Hematopoietic multipotent progenitor cell treated with erythropoietin and hydrocortisone succinate and interleukin-3 and kit ligand, for 15 days (in vitro differentiated cells): ENCODE measurements at regions not wholly inside any gene's neighbourhood (a gene's known extent, or its start where the extent isn't known, plus 50 kb on each side); places are given as distances from the start of the nearest gene placed in this dataset.
"Not testable (repeated sequence)": the region's sequence is repeated elsewhere in the genome, so short reads cannot be mapped to it uniquely, and the experiment has no call there.

Experiments used
- DNase-seq: peaks from one replicate; pipeline ENCODE4 v3.0.0-alpha.2; 2015; ENCODE audit warnings: low spot score

DNA sequence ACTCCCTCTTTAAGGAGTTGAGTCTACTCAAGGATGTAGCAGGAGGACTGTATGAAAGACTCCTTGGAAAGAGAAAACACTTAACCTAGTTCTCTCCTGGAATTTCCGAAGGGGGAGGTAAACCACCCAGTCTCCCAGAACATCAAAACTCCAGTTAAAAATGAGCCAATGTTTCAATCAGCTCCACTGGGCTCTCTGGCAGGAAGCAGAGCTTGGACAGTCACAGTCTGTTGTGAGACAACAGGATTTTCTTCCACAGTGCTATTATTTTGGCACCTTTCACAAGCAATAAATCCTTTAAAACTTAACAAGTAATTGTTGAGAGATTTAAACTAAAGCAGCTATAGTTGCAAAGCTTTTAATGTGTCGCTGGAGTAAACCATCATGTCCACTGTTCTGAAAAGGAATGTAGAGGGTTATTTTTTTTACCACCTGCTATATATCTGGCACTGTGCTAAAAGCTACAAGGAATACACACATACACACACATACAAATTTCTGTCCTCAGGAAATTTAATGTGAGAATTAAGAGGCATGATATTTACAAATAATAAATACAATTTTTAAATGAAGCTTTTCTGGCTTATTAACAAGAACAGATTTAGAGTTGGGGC, 229.2 kb upstream of the INTU start:
- no peak for DNase-seq

DNA sequence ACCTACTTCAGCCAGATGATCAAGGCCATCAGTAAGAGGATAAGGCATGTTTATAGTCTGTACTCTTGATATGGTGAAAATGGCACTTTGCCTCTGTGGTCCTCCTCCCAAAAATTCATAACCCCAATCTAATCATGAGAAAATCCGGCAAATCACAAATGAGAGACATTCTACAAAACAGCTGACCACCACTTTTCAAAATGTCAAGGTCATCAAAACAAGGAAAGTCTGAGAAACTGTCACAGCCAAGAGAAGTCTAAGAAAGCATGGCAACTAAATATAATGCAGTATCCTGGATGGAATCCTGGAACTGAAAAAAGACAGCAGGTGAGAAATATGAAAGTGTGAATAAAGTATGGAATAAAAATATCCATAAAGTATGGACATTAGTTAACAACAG, 226.6 kb upstream of the INTU start:
- DNase-seq: no peak

DNA sequence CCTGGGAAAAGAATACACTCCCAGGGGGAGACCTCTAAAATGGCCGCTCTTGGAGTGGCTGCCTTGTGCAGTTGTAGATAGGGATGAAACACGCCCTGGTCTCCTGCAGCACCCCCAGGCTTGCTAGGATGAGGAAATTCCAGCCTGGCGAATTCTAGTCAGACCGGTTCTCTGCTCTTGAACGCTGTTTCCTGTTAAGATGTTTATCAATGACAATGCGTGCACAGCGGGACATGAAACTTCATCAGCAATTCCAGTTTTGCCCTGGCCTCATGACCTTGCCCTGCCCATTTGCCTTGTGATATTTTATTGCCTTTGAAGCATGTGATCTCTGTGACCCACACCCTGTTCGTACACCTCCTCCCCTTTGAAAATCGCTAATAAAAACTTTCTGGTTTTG, 225.2 kb upstream of the INTU start:
- DNase-seq: not testable (repeated sequence)

DNA sequence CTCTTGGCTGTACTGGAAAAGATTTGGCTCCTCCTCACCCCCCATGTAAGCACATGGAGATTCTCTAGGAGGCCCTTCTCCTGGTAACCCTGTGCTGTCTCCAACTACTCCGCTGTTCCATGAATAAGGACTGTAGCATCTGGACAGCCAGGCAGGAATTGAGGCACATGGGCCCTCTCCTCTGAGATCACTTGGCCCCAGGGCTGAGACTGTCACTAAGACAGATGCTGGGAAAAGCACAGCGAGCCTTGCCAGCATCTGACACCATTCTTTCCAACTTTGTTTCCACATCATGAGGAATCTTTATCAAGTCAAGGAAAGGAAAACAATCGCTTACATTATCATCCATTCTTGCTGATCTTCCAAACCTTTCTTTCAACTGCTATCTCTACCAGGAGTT, 222.6 kb upstream of the INTU start:
- no peak for DNase-seq

DNA sequence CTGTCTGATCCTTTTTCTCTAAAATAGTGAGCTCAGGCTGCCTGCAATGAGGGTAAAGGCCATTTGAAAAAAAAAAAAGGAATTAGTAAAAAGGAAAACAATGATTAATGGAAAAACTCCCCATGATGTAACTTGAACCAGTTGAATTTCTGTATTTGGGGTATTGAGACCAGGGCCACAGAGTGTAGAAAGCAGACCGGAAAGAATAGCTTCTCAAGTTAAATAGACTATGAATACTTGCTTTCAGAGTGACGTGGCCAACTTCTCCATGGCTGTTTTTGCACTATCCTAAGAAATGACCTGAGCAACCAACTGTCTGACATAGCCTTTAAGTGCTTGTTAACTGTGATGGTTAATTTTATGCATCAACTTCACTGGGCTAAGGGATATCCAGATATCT, 222.1 kb upstream of the INTU start:
- DNase-seq: no peak

DNA sequence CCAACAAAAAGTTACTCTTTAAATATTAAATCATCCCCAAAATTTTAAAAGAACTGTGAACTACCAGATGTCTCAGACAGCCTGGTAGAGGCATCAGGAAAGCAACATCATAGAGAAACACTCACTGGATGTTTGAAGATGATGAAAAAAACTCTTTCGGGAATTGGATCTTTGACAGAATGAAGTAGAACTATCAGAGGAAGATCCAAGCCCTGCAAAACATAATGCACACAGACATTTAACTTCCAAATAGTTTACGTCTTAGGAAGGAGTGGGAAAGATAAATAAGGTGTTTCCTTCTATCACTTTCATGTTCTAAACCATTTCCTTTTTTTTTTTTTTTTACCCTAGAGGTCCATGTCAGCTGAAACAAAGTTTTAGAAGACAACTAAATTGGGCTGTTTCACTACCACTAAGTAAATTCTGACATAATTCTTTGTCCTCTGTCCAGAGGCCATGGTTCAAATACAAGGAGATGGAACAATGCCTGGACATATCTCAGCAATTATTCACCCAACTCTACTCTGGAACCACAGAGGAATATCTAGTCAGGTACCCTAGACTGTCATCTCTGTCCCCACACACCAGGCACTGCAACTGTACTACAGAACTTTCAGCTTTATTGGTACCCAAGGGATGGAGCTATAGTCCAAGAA, 217.7 kb upstream of the INTU start:
- no peak for DNase-seq

DNA sequence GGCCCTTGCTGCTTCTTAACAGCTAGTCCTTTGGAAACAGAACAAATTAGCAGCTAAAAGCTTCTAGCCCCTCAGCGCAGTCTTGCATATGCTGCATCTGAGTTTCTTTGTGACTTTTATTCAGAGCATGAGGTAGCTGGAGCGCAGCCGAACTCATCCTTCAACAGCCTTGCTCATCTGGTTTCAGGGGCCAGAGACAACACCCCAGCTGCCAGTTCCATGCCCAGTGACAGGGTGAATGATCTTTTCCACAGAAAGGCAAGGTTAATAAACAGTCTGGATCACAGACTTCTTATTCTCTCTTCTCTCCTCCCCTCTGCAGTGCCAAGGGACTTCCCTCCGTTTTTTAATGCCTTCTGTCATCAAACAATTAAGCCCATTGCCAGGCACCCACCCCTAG, 216.6 kb upstream of the INTU start:
- DNase-seq: no peak

DNA sequence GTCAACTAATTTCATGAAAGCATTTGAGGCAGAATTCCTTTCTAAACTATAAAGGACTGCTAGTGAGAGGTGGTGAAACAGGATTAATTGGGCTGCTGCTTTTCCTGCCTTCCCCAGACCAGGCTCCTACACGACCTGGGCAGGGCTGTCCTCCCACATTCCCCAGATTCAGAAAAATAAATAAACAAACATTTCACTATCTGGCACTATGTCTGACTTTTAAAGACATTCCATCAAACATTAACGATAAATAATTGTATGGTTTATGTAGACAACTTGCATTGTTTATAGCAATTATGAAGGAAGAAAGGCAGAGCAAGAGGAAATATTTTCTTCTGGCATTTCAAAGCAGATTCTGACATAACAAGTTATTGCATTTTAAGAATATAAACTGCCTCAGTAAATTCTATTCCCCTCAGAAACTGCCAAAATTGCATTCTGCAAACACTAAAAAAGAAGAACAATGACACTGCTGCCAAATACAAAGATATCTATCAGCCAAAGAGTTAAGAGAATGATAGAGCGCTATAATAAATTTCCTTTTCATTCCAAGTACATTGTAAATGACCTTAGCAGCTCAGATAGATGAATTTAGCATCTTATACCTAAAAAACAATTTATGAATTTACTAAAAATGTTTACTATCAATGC, 214.7 kb upstream of the INTU start:
- DNase-seq: no peak

DNA sequence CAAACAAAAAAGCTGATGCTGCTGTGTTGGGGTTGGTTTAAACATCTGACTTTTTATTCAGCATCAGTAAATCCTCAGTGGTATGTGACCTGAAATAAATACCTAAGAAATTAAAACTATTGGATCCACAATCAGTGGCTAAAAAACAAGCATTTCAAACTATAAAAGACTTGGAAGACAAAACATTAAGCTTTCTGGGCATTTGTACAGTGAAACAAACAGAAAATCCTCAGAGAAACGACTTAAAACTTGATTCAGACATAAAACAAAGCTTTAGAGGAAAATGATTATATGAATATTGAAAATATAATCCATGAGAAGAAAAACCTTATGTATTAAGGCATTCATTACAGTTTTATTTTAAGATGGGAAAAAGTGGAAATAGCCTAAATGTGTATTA, 213.3 kb upstream of the INTU start:
- no peak for DNase-seq

DNA sequence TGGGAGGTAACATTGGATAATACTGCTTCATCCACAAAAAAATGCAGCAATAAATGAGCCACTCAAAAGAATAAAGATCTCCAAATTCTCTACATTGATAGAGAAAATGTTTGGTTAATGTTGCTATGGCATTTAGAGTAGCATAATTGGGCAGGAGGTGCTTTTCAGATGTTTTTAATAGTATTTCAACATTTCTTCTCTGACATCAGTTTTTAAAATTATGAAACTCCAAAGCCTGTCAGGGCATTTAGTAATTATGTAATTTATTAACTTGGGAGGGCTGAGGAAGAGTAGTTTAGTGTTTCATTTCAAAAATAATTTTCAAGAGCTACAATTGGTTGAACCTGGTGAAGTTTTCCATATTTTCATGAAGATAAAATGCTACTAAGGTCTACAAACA, 211.3 kb upstream of the INTU start:
- DNase-seq: no peak

DNA sequence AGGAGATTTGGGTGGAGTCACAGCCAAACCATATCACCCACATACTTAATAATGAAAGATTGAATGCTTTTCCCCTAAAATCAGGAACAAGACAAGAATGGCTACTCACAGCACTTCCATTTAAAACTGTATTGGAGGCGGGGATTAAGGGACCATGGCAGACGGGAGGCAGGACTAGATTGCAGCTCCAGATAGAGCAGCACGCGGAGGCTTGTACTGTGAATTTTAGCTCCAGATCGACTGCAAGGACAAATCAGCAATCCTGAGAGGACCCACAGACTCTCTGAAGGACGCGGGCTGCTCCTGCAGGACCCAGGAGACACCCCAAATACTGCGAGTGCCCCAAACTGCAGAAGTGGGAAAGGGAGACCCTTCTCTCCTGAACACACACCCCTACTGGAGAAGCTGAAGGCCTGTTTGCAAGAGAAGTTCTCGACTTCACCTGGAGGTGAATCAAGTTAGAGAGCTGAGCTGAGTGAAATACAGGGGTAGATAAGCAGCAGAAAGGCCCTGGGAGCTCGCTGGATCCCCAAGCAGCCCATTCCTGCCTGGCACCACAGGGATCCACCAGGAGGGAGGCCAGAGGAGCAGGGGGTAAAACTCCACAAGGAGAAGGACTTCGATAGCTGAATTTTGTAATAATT, 207.4 kb upstream of the INTU start:
- no peak for DNase-seq

DNA sequence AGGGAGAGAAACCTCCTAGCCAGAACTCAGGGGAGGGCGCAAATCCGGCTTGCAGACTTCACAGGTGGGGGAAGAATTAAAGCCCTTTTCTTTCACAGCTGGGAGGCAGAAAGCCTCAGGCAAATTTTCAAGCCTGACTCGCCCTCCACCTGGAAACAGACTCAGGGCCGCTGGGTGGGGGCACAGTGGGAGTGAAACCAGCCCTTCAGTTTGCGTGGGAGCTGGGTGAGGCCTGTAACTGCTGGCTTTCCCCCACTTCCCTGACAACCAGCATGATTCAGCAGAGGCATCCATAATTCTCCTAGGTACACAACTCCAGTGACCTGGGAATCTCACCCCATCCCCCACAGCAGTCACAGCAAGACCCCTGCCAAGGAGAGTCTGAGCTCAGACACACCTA, 206.9 kb upstream of the INTU start:
- no peak for DNase-seq

DNA sequence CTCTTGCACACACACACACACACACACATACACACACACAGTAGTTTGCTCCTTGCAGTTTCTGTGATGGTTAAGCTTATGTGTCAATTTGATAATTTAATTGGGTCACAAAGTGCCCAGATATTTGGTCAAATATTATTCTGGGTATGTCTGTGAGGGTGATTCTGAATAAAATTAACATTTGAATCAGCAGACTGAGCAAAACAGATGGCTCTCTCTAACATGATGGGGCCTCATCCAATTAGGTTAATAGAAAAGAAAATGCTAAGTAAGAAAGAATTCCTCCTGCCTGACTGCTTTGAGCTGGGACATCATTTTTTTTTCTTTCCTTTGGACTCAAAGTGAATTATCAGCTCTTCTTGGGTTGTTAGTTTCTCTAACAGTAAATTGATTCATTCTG, 191.2 kb upstream of the INTU start:
- no peak for DNase-seq

DNA sequence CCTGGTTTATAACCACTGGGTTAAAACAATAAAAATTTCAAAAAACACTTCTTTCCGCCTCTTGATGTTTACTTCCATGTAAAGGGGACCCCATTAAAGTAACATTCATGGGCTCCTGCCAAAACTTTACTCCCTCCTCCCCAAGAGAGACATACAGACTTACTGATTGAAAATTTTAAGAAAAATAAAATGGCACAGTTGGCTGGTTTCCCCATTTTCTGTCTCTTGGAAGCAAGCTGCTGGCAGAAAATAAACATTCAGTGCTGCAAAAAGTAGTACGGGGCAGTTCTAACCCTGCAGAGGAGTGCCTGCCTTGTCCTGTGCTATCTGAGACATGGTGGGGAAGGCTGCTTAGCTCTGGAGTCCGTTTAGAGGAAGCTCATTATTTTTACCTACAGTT, 187.3 kb upstream of the INTU start:
- DNase-seq: no peak

DNA sequence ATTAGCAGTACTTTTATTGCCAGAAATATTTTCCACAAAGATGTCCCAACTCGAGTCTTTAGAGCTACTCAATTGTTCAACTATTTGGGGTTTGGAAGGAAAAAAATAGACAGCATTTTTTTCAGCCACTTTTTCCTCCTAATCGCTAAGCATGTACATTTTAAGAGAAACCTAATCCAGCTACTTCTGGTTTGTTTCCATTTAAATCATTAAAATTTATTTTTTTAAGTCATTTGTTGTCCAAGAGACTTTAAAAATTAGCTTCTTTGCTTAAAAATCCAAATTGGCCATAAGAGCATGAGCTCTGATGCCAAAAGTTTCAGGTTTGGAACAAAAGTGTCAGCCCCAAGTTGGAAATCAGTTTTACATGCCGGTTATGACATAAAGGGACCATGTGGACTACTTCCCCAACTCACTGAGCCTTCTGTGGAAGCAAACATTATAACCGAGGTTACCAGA, 186.3 kb upstream of the INTU start:
- DNase-seq: no peak

DNA sequence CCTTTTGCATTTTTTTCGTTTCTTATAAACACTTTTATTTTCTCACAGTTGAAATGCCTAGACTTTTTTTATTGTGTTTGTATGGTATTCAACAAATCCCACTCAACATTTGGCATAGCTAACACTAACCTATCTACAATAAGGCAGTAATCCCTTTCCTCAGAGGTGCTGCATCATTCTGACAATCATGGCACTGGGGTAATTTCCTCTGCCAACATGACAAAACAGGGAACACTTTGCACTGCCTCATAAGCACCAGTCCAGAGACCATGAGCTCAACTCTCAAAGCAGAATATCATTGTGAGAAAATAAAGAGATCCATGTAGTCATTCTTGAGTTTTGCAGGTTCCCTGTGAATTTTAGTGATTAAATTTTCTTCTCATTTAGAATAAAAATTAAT, 183.8 kb upstream of the INTU start:
- no peak for DNase-seq

DNA sequence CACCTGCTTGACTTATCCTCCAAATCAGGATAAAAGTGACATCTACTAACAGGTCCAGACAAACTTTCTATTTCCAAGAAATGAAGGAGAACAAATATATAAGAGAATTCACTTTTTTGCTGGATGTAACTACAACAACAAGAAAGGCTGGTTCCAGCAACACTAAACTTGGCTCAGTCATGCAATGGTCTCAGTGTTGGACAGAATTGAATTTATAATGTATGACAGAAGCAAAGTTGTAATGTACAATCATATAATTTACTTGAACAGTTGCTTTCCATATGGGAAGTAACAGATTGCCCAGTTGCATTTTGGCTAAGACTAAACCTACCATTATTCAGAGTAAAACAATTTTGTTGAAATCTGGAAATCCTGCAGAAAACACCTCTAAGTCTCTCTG, 183.3 kb upstream of the INTU start:
- no peak for DNase-seq

DNA sequence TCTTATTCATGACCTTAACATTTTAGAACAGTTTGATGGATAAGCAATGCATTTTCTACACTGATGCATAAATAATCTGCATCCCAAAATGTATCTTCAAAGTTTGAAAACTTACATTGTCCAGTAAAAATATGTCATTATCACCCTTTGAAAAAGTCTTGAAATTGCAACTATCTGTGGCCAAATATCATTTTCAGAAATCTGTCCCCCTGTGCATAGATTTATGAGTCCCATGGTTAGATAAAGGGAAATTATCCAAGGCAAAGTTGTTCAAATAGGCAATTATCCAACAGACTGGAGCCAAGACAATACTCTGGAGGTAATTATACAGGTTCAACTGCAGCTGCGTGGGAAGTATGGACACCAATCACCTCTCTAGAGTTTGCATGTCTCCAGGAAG, 182.5 kb upstream of the INTU start:
- DNase-seq: no peak

DNA sequence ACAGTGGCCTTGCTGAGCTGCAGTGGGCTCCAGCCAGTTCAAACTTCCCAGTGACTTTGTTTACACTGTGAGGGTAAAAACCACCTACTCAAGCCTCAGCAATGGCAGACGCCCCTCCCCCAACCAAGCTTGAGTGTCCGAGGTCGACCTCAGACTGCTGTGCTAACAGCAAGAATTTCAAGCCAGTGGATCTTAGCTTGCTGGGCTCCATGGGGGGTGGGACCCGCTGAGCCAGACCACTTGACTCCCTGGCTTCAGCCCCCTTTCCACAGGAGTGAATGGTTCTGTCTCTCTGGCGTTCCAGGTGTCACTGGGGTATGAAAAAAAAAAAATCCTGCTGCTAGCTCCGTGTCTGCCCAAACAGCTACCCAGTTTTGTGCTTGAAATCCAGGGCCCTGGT, 168.9 kb upstream of the INTU start:
- DNase-seq: no peak

DNA sequence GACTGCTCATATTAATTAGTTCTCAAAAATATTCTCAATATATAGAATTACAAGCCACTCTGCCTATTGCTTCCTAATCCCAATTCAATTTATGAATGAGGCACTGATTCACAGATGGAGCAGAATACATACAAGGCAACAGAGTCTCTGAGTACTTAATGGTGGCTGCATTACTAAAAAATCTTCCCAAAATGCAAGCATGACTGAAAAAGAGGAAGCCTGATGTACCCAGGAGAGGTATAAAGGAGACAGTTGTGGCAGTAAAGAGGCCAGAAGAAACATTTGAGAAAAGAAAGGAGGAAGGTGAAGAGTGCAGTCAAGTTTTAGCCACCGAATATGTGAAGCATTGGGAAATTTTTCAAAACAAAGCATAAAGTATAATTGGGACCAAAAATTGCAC, 163.2 kb upstream of the INTU start:
- DNase-seq: no peak

DNA sequence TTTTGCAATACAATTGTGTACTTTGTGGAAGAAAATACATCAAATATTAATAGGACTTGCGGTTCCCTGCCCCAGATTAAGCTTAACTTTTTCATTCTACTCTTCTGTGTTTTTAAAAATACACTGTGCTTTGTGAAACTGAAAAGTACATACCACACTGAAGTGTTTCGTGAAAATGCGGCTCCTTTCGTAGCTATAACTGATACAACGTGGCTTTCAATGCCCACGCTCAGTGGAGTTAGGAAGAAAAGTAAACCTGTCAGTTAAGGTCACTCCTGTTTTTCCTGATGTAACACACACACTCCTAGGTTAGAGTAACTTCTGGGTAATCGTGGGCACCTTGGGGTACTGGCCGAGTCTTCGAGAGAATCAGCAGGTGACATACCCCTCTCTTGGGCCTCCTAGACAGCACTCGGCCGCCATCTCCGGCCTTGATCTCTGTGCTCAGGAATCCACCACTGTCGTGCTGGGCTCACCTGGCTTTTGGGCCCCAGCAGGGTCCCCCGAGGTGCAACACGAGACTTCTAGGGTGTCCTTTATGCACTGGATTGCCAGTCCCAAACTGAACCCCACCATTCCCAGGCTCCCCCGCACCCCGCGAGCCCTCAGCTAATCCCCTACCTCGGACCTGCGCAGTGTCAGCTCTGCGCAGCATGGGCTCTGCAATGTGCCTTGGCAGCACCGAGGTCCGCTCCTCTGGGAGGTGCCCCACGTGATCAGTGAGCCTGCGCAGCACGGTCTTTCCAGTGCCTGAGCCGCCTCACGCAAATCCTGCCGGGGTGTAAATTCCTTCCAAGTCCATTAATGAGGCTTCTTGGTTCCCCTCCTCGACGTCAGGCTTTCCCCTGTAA, 162.6 kb upstream of the INTU start:
- DNase-seq: no peak

DNA sequence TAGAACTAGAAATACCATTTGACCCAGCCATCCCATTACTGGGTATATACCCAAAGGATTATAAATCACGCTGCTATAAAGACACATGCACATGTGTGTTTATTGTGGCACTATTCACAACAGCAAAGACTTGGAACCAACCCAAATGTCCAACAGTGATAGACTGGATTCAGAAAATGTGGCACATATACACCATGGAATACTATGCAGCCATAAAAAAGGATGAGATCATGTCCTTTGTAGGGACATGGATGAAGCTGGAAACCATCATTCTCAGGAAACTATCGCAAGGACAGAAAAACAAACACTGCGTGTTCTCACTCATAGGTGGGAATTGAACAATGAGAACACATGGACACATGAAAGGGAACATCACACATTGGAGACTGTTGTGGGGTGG, 154.5 kb upstream of the INTU start:
- not testable (repeated sequence) for DNase-seq
